Ishikawa (cell line): ENCODE measurements at regions not wholly inside any gene's neighbourhood (a gene's known extent, or its start where the extent isn't known, plus 50 kb on each side); places are given as distances from the start of the nearest gene placed in this dataset.

Source experiments
- CEBPB ChIP-seq: IDR thresholded peaks from 2 replicates; pipeline ENCODE4 v1.6.1; 2012
- CREB1 ChIP-seq: IDR thresholded peaks from 2 replicates; pipeline ENCODE4 v1.6.1; 2012; ENCODE audit warnings: low read depth
- EGR1 ChIP-seq: IDR thresholded peaks from 2 replicates; pipeline ENCODE4 v1.6.1; 2012
- EP300 ChIP-seq: IDR thresholded peaks from 2 replicates; pipeline ENCODE4 v1.6.1; 2012; ENCODE audit warnings: borderline replicate concordance
- FOXM1 ChIP-seq: IDR thresholded peaks from 2 replicates; pipeline ENCODE4 v1.6.1; 2012; ENCODE audit warnings: low read depth, borderline replicate concordance
- MAX ChIP-seq: IDR thresholded peaks from 2 replicates; pipeline ENCODE4 v1.6.1; 2012
- NFIC ChIP-seq: IDR thresholded peaks from 2 replicates; pipeline ENCODE4 v1.6.1; 2012
- RAD21 ChIP-seq: IDR thresholded peaks from 2 replicates; pipeline ENCODE4 v1.6.1; 2012; ENCODE audit warnings: low read depth
- REST ChIP-seq: IDR thresholded peaks from 2 replicates; pipeline ENCODE4 v1.6.1; 2012; ENCODE audit warnings: low read depth, mild to moderate bottlenecking
- TAF1 ChIP-seq: IDR thresholded peaks from 2 replicates; pipeline ENCODE4 v1.6.1; 2012; ENCODE audit warnings: low read depth, mild to moderate bottlenecking
- TCF12 ChIP-seq: IDR thresholded peaks from 2 replicates; pipeline ENCODE4 v1.6.1; 2012; ENCODE audit warnings: low read depth
- TEAD4 ChIP-seq: IDR thresholded peaks from 2 replicates; pipeline ENCODE4 v1.6.1; 2012
- YY1 ChIP-seq: IDR thresholded peaks from 2 replicates; pipeline ENCODE4 v1.6.1; 2012; ENCODE audit warnings: low read depth
- ZBTB7A ChIP-seq: IDR thresholded peaks from 2 replicates; pipeline ENCODE4 v1.6.1; 2012; ENCODE audit warnings: low read depth
- TF ChIP-seq, protein P1 (sequence below): IDR thresholded peaks from 2 replicates; pipeline ENCODE4 v1.6.1; 2012

DNA sequence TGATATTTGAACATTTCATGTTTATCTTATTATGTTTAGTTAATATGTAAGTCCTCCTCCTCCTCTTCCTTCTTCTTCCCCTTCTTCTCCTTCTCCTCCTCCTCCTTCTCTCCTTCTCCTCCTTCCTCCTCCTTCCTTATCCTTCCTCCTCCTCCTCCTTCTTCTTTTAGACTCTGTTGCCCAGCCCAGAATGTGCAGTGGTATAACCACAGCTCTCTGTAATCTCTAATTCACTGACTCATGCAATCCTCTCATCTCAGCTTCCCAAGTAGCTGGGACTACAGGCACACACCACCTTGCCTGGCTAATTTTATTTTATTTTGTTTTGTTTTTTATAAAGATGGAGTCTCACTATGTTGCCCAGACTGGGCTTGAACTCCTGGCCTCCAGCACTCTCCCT is 83.4 kb upstream of the ODAD2 start:
- TF ChIP-seq CEBPB = no peak
- no peak for TF ChIP-seq TAF1
- TF ChIP-seq FOXM1 = no peak
- TF ChIP-seq YY1 = no peak
- no peak for TF ChIP-seq RAD21
- no peak for TF ChIP-seq REST
- no peak for TF ChIP-seq MAX
- TF ChIP-seq TCF12 = no peak
- no peak for TF ChIP-seq EP300
- TF ChIP-seq, protein P1, sequence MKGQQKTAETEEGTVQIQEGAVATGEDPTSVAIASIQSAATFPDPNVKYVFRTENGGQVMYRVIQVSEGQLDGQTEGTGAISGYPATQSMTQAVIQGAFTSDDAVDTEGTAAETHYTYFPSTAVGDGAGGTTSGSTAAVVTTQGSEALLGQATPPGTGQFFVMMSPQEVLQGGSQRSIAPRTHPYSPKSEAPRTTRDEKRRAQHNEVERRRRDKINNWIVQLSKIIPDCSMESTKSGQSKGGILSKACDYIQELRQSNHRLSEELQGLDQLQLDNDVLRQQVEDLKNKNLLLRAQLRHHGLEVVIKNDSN = no peak
- TF ChIP-seq TEAD4 = no peak
- no peak for TF ChIP-seq CREB1
- TF ChIP-seq NFIC = no peak
- TF ChIP-seq EGR1 = no peak
- TF ChIP-seq ZBTB7A = no peak

DNA sequence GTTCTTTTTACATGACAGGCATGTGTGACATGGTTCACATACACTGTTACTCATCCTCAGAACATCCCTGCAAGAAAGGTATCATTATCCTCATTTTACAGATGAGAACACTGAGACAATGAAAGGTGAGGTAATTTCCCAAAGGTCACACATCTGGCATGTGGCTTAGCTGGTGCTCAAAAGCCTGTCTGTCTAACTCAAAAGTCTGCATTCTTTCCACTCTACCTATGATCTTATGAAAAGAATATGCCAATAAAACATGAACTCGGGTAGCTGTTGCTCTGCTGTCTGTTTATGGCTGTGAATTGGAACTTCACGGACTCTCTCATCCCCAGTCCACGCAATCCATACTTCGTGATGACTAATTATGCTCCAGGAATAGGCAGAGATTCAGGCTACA is 79.0 kb upstream of the ODAD2 start:
- TF ChIP-seq YY1 = no peak
- TF ChIP-seq NFIC = peak; percentile 72
- TF ChIP-seq REST = no peak
- TF ChIP-seq TEAD4 = peak; percentile 86
- no peak for TF ChIP-seq RAD21
- TF ChIP-seq TCF12 = peak; percentile 96
- no peak for TF ChIP-seq TAF1
- no peak for TF ChIP-seq MAX
- TF ChIP-seq, protein P1 = no peak
- no peak for TF ChIP-seq CREB1
- no peak; the same call in 1 of the 2 replicates for TF ChIP-seq CEBPB
- peak; percentile 90 for TF ChIP-seq FOXM1
- TF ChIP-seq EP300 = peak; percentile 98
- no peak for TF ChIP-seq EGR1
- no peak for TF ChIP-seq ZBTB7A

DNA sequence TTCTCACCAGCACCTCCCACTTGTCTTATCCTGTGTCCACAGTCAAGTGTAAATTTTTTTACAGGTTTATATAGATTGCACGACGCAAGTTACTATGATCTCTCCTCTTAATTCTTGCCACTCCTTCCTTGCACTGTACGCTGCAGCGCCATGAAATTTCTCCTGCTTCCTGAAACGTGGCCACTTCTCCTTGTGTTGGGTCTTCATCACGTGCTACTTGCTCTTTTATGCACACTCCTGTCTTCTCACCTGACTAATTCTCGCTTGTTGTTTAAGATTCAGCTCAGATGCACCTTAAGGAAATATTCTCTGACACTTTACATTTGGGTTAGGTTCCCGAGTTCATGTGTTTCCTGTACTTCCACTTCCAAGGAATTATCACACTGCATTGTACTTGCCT is 76.5 kb upstream of the ODAD2 start:
- TF ChIP-seq MAX (no peak), REST (no peak), ZBTB7A (no peak), TCF12 (no peak), CREB1 (no peak), EP300 (no peak), YY1 (no peak), TAF1 (no peak), EGR1 (no peak), TEAD4 (no peak), NFIC (no peak), RAD21 (no peak)
- TF ChIP-seq, protein P1 = no peak

GRCh38 chr10:28072573-28072972 is 73.7 kb upstream of the ODAD2 start:
- TF ChIP-seq FOXM1 (no peak), EGR1 (no peak), ZBTB7A (no peak), CEBPB (no peak), EP300 (peak; percentile 40; the same call in 1 of the 2 replicates)
